Osteoblast (primary cell): ENCODE measurements at regions not wholly inside any gene's neighbourhood (a gene's known extent, or its start where the extent isn't known, plus 50 kb on each side); places are given as distances from the start of the nearest gene placed in this dataset.
"Not testable (repeated sequence)": the region's sequence is repeated elsewhere in the genome, so short reads cannot be mapped to it uniquely, and the experiment has no call there.

ENCODE experiments used
- DNase-seq: peaks from one replicate; pipeline ENCODE4 v3.0.0; 2011; ENCODE audit warnings: low spot score, mixed read lengths; ENCODE audit not compliant: insufficient read length; ENCODE audit errors: missing footprints
- H2AFZ ChIP-seq: 2 replicates; pipeline ENCODE4 v1.6.0; 2011; ENCODE audit warnings: mild to moderate bottlenecking, low read length
- H3K27ac ChIP-seq: 2 replicates; pipeline ENCODE4 v1.5.1; 2011; ENCODE audit warnings: mild to moderate bottlenecking, low read depth, low read length, moderate library complexity
- H3K27me3 ChIP-seq: 2 replicates; pipeline ENCODE4 v1.6.0; 2012; ENCODE audit warnings: mild to moderate bottlenecking, control low read depth, inconsistent platforms, low read length, moderate library complexity; ENCODE audit not compliant: insufficient read depth
- H3K36me3 ChIP-seq: 2 replicates; pipeline ENCODE4 v1.5.1; 2011; ENCODE audit warnings: mild to moderate bottlenecking, low read length, control low read depth, moderate library complexity; ENCODE audit not compliant: insufficient read depth
- H3K4me1 ChIP-seq: 2 replicates; pipeline ENCODE4 v1.5.1; 2011; ENCODE audit warnings: mild to moderate bottlenecking, low read length, control low read depth, moderate library complexity; ENCODE audit not compliant: insufficient read depth
- H3K4me2 ChIP-seq: 2 replicates; pipeline ENCODE4 v1.6.0; 2011; ENCODE audit warnings: mild to moderate bottlenecking, low read length; ENCODE audit not compliant: insufficient read depth
- H3K4me3 ChIP-seq: fragments of 200-600 bp; sonication (generic); 3 replicates; pipeline ENCODE4 v1.5.1; 2012; ENCODE audit warnings: mild to moderate bottlenecking, low read length, inconsistent platforms; ENCODE audit not compliant: insufficient read depth
- H3K79me2 ChIP-seq: 2 replicates; pipeline ENCODE4 v1.6.0; 2012; ENCODE audit warnings: mild to moderate bottlenecking, low read length, control low read depth, inconsistent platforms; ENCODE audit not compliant: insufficient read depth
- H3K9me3 ChIP-seq: 2 replicates; pipeline ENCODE4 v1.5.1; 2011; ENCODE audit warnings: low read depth, low read length, control low read depth
- H4K20me1 ChIP-seq: 2 replicates; pipeline ENCODE4 v1.6.0; 2012; ENCODE audit warnings: mild to moderate bottlenecking, low read length, control low read depth; ENCODE audit not compliant: insufficient read depth
- CTCF ChIP-seq: IDR thresholded peaks from 2 replicates; pipeline ENCODE4 v1.5.1; 2011; ENCODE audit warnings: mild to moderate bottlenecking, low read depth, low read length, moderate library complexity; ENCODE audit errors: extremely low read depth

- no peaks in the 10 kb centered on the region for H3K36me3 ChIP-seq
- H3K4me1 ChIP-seq, result no peaks in the 10 kb centered on the region
- TF ChIP-seq CTCF, result no peak
- H3K27ac ChIP-seq, result no peak overlapping the region
- H2AFZ ChIP-seq, result no peak overlapping the region
- H3K4me2 ChIP-seq, result no peak overlapping the region
- no peaks in the 10 kb centered on the region for H4K20me1 ChIP-seq
- H3K9me3 ChIP-seq, result no peaks in the 10 kb centered on the region
- no peak overlapping the region for H3K4me3 ChIP-seq
- DNase-seq, result no peak
- no peaks in the 10 kb centered on the region for H3K27me3 ChIP-seq
- H3K79me2 ChIP-seq, result no peaks in the 10 kb centered on the region
These were observed 179.8 kb upstream of the NOX3 start for GRCh38 chr6:155635416-155635815.

GRCh38 chr6:155630085-155630484 lies 174.4 kb upstream of the NOX3 start:
- Histone ChIP-seq H3K27ac (no peak overlapping the region), H3K36me3 (no peaks in the 10 kb centered on the region)

GRCh38 chr6:155629652-155630051 lies 174.0 kb upstream of the NOX3 start:
- H3K27me3 ChIP-seq, result no peaks in the 10 kb centered on the region
- DNase-seq, result no peak
- no peaks in the 10 kb centered on the region for H4K20me1 ChIP-seq
- H3K4me2 ChIP-seq, result no peak overlapping the region
- H3K79me2 ChIP-seq, result no peaks in the 10 kb centered on the region
- H3K4me3 ChIP-seq, result no peak overlapping the region
- H3K36me3 ChIP-seq, result no peaks in the 10 kb centered on the region
- no peak overlapping the region for H2AFZ ChIP-seq
- no peak overlapping the region for H3K27ac ChIP-seq
- no peaks in the 10 kb centered on the region for H3K9me3 ChIP-seq
- TF ChIP-seq CTCF, result no peak
- H3K4me1 ChIP-seq, result no peaks in the 10 kb centered on the region

More at GRCh38 chr6:155630085-155630484, 174.4 kb upstream of the NOX3 start:
- H4K20me1 ChIP-seq, result no peaks in the 10 kb centered on the region
- TF ChIP-seq CTCF, result no peak
- H3K79me2 ChIP-seq, result no peaks in the 10 kb centered on the region
- no peaks in the 10 kb centered on the region for H3K27me3 ChIP-seq
- no peak overlapping the region for H3K4me3 ChIP-seq
- H2AFZ ChIP-seq, result no peak overlapping the region
- H3K4me1 ChIP-seq, result no peaks in the 10 kb centered on the region
- DNase-seq, result no peak
- no peak overlapping the region for H3K4me2 ChIP-seq
- no peaks in the 10 kb centered on the region for H3K9me3 ChIP-seq

- Histone ChIP-seq H3K4me2 (no peak overlapping the region), H3K36me3 (no peaks in the 10 kb centered on the region)
- DNase-seq, result no peak
These were observed 172.7 kb upstream of the NOX3 start for GRCh38 chr6:155628306-155628705.

GRCh38 chr6:155627722-155628212 lies 172.1 kb upstream of the NOX3 start:
- not testable (repeated sequence) for H3K4me2 ChIP-seq, H3K9me3 ChIP-seq, H3K27me3 ChIP-seq, H3K27ac ChIP-seq, DNase-seq, H2AFZ ChIP-seq, H4K20me1 ChIP-seq, H3K4me1 ChIP-seq, H3K36me3 ChIP-seq, H3K4me3 ChIP-seq, H3K79me2 ChIP-seq

More at GRCh38 chr6:155628306-155628705, 172.7 kb upstream of the NOX3 start:
- Histone ChIP-seq H3K27me3 (no peaks in the 10 kb centered on the region), H3K4me3 (no peak overlapping the region), H3K9me3 (no peaks in the 10 kb centered on the region), H3K27ac (no peak overlapping the region), H3K79me2 (no peaks in the 10 kb centered on the region), H3K4me1 (no peaks in the 10 kb centered on the region), H4K20me1 (no peaks in the 10 kb centered on the region), H2AFZ (no peak overlapping the region)
- no peak for TF ChIP-seq CTCF
